BLaER1 treated with 17β-estradiol and CSF1 and Interleukin-3, amounts not matched to agents 10 nM and 100 nM (cell line): ENCODE measurements at regions not wholly inside any gene's neighbourhood (a gene's known extent, or its start where the extent isn't known, plus 50 kb on each side); places are given as distances from the start of the nearest gene placed in this dataset.
"Not testable (repeated sequence)": the region's sequence is repeated elsewhere in the genome, so short reads cannot be mapped to it uniquely, and the experiment has no call there.

ENCODE experiments used
- H3K27ac ChIP-seq, 11 experiments: shearing (Covaris generic); formaldehyde crosslinking; 2 replicates each; pipeline ENCODE4 v1.8.1; 2022
- H3K27me3 ChIP-seq, 11 experiments: shearing (Covaris generic); formaldehyde crosslinking; 2 replicates each; pipeline ENCODE4 v1.8.1; 2022
- H3K36me3 ChIP-seq, 11 experiments: shearing (Covaris generic); formaldehyde crosslinking; 2 replicates each; pipeline ENCODE4 v1.8.1; 2022
- H3K4me1 ChIP-seq, 10 experiments: shearing (Covaris generic); formaldehyde crosslinking; 2 replicates each; pipeline ENCODE4 v1.8.1; 2022
- H3K4me2 ChIP-seq, 11 experiments: shearing (Covaris generic); formaldehyde crosslinking; 2 replicates each; pipeline ENCODE4 v1.8.1; 2022
- H3K4me3 ChIP-seq, 10 experiments: shearing (Covaris generic); formaldehyde crosslinking; 2 replicates each; pipeline ENCODE4 v1.8.1; 2022
- H3K9ac ChIP-seq, 11 experiments: shearing (Covaris generic); formaldehyde crosslinking; 2 replicates each; pipeline ENCODE4 v1.8.1; 2022
- H3K9me3 ChIP-seq, 11 experiments: shearing (Covaris generic); formaldehyde crosslinking; replicated peaks in 1 of 11; 2 replicates each; pipeline ENCODE4 v1.8.1; 2022
- H4K20me1 ChIP-seq, 11 experiments: shearing (Covaris generic); formaldehyde crosslinking; 2 replicates each; pipeline ENCODE4 v1.8.1; 2022
- Cebpa-rat ChIP-seq, 11 experiments: shearing (Covaris generic); IDR thresholded peaks; 2 replicates each; pipeline ENCODE4 v1.8.1; 2022

DNA sequence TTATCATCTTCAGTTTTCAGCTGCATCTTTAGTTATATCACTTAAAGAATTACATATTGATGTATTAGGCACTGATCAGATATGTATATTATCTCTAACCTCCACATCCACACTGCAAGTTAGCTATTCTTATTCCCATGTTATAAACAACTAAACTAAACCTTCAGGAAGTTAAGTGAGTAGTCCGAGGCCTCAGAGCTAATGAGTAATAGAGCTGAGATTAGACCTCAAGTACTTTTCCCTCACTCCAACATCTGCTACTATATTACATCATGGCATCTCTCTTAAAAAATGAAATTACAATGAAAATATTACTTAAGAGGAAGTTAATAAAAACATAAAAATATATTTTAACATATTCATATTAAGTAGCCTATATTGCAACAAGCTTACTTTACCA, 183.6 kb upstream of the MAP2 start:
- 0 out of 22 replicates have a peak, but pooled peaks cover 0 to 3% (median 0%) of the 10 kb centered on the region in 11 experiments for H3K27me3 ChIP-seq
- H4K20me1 ChIP-seq = no peaks in the 10 kb centered on the region
- H3K9me3 ChIP-seq = peaks cover 9 to 22% (median 17%) of the 10 kb centered on the region in 11 experiments; a peak in 18 of 22 replicates
- no peak overlapping the region for H3K4me2 ChIP-seq
- TF ChIP-seq Cebpa-rat (IDR thresholded peaks at IDR 0.05) = no peak
- no peak overlapping the region for H3K9ac ChIP-seq
- no peaks in the 10 kb centered on the region for H3K36me3 ChIP-seq
- H3K27ac ChIP-seq = no peak overlapping the region
- H3K4me3 ChIP-seq = no peak overlapping the region
- H3K4me1 ChIP-seq = no peaks in the 10 kb centered on the region

- no peak overlapping the region for H3K27ac ChIP-seq
- no peaks in the 10 kb centered on the region for H3K9me3 ChIP-seq
- H3K4me1 ChIP-seq = no peaks in the 10 kb centered on the region
- H3K4me3 ChIP-seq = no peak overlapping the region
- no peak overlapping the region for H3K4me2 ChIP-seq
- H3K27me3 ChIP-seq = no peaks in the 10 kb centered on the region
- TF ChIP-seq Cebpa-rat (IDR thresholded peaks at IDR 0.05) = no peak
- H4K20me1 ChIP-seq = no peaks in the 10 kb centered on the region
- no peak overlapping the region for H3K9ac ChIP-seq
- no peaks in the 10 kb centered on the region for H3K36me3 ChIP-seq
Measured at GRCh38 chr2:209253544-209253943, 170.3 kb upstream of the MAP2 start.

DNA sequence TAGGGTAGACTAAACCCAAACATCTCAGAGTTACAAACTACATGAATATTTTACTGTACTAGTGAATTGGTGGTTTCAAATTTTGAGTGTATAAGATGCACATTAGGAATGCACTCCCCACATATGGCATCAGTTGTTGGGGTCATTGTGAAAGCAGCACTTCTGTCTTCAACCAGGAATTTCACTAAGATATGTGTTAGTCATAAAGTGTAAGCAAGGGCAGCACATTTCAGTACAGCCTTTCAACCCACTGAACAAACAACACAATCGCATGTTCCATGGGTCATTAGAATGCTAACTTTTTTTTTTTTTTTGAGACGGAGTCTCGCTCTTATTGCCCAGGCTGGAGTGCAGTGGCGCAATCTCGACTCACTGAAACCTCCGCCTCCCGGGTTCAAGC, 164.1 kb upstream of the MAP2 start:
- no peak overlapping the region for H3K9ac ChIP-seq
- H4K20me1 ChIP-seq = no peaks in the 10 kb centered on the region
- H3K4me2 ChIP-seq = no peak overlapping the region
- H3K27me3 ChIP-seq = no peaks in the 10 kb centered on the region
- no peak overlapping the region for H3K27ac ChIP-seq
- H3K4me1 ChIP-seq = no peaks in the 10 kb centered on the region
- no peak for TF ChIP-seq Cebpa-rat (IDR thresholded peaks at IDR 0.05)
- no peaks in the 10 kb centered on the region for H3K36me3 ChIP-seq
- no peak overlapping the region for H3K4me3 ChIP-seq
- no peaks in the 10 kb centered on the region for H3K9me3 ChIP-seq

DNA sequence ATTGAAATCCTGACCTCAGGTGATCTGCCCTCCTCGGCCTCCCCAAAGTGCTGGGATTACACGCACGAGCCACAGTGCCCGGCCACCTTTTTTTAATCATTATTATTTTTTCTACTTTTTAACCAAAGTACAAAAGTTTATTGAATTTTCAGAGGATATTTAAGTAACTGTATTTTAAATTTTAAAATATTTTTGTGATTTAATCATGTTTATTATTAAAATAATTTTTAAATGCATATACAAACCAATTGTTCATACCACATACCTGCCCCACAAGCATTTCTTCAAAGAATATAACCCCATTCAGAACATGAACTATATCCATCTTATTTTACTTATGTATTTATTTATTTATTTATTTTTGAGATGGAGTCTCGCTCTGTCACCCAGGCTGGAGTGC, 163.6 kb upstream of the MAP2 start:
- Histone ChIP-seq H3K9me3 (no peaks in the 10 kb centered on the region), H3K27ac (no peak overlapping the region), H3K27me3 (no peaks in the 10 kb centered on the region), H3K9ac (no peak overlapping the region), H3K4me2 (no peak overlapping the region), H4K20me1 (no peaks in the 10 kb centered on the region), H3K4me3 (no peak overlapping the region), H3K36me3 (no peaks in the 10 kb centered on the region), H3K4me1 (no peaks in the 10 kb centered on the region)
- TF ChIP-seq Cebpa-rat (IDR thresholded peaks at IDR 0.05) = no peak

DNA sequence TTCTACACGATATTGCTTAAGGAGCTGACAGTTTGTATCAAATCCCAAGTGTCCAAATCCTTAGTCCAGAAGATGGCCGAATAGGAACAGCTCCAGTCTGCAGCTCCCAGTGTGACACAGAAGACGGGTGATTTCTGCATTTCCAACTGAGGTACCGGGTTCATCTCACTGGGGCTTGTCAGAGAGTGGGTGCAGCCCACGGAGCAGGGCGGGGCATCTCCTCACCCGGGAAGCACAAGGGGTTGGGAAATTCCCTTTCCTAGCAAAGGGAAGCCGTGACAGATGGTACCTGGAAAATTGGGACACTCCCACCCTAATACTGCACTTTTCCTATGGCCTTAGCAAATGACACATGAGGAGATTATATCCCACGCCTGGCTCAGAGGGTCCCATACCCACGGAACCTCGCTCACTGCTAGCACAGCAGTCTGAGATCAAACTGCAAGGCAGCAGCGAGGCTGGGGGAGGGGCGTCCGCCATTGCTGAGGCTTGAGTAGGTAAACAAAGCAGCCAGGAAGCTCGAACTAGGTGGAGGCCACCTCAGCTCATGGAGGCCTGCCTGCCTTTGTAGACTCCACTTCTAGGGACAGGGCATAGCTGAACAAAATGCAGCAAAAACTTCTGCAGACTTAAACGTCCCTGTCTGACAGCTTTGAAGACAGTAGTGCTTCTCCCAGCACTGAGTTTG, 162.3 kb upstream of the MAP2 start:
- H3K27me3 ChIP-seq, H3K4me3 ChIP-seq, H3K36me3 ChIP-seq, H3K9me3 ChIP-seq, H3K4me1 ChIP-seq, H3K27ac ChIP-seq, H4K20me1 ChIP-seq, H3K9ac ChIP-seq, H3K4me2 ChIP-seq: not testable (repeated sequence)

DNA sequence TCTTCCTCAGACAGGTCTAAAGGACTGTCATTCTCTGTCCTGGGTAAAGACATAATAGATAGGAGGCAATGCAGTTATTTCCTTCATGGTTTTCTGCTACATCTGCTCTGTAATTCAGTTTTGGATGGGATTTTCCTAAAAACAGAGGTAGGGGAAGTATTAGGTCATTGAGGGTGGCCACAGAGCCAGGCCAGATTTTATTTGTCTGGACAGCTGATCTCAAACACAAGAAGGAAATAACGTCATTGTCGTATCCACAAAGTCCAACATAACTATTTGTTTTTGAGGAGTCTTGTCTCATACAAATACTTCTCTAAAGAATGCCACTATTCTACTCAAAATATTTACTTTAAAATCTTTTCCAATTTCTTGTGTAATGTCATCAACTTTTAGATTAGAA, 154.8 kb upstream of the MAP2 start:
- Histone ChIP-seq H3K9ac (no peak overlapping the region), H3K4me2 (no peak overlapping the region), H3K4me3 (no peak overlapping the region), H3K36me3 (no peaks in the 10 kb centered on the region), H4K20me1 (no peaks in the 10 kb centered on the region), H3K27me3 (no peaks in the 10 kb centered on the region), H3K4me1 (no peaks in the 10 kb centered on the region), H3K27ac (no peak overlapping the region), H3K9me3 (no peaks in the 10 kb centered on the region)
- no peak for TF ChIP-seq Cebpa-rat (IDR thresholded peaks at IDR 0.05)

DNA sequence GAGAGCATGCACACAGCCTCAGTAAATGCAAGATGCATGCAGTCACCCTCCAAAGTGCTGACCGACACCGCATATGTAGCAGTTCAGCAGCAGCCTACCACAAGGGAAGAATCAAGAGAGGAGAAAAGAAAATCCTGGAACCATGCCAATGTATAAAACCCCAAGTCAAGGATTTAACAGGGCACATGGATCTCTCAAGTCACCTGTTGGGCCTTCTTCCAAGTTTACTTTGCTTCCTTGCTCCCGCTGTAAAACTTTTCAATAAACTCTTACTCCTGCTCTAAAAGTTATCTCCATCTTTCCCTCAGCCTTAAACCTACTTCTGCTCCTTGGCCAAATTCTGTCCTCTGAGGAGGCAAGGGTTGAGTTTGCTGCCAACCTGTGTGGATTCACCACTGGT, 147.8 kb upstream of the MAP2 start:
- no peak for TF ChIP-seq Cebpa-rat (IDR thresholded peaks at IDR 0.05)
- Histone ChIP-seq H3K9ac (no peak overlapping the region), H3K9me3 (no peaks in the 10 kb centered on the region), H3K36me3 (no peaks in the 10 kb centered on the region), H3K4me1 (no peaks in the 10 kb centered on the region), H3K27me3 (no peaks in the 10 kb centered on the region), H4K20me1 (no peaks in the 10 kb centered on the region), H3K4me3 (no peak overlapping the region), H3K4me2 (no peak overlapping the region), H3K27ac (no peak overlapping the region)

GRCh38 chr2:209277444-209277843, 146.4 kb upstream of the MAP2 start:
- TF ChIP-seq Cebpa-rat (IDR thresholded peaks at IDR 0.05) = no peak
- Histone ChIP-seq H3K9ac (no peak overlapping the region), H3K9me3 (no peaks in the 10 kb centered on the region), H4K20me1 (no peaks in the 10 kb centered on the region), H3K36me3 (no peaks in the 10 kb centered on the region), H3K27ac (no peak overlapping the region), H3K4me1 (no peaks in the 10 kb centered on the region), H3K4me2 (no peak overlapping the region), H3K4me3 (no peak overlapping the region), H3K27me3 (no peaks in the 10 kb centered on the region)

DNA sequence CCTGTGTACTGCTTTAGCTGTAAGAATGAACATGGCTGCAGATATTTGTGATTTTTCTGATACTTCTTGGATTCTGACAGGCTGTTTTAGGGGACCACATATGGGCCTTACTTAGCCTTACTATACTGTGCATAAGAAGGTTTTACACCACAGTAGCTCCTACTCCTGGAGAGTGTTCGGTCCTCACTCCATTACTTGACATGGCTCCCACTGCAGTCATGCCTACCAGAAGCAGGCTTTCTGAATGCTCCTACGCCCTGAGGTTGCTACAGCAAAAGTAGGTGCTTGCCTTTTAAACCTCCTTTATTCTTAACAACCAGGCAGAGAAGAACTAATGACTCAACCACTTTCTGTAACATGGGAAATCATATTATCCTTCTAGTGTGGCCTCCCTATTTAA, 125.2 kb upstream of the MAP2 start:
- H3K4me3 ChIP-seq = no peak overlapping the region
- H3K4me2 ChIP-seq = no peak overlapping the region
- H3K4me1 ChIP-seq = no peaks in the 10 kb centered on the region
- no peak for TF ChIP-seq Cebpa-rat (IDR thresholded peaks at IDR 0.05)
- no peaks in the 10 kb centered on the region for H3K27me3 ChIP-seq
- no peaks in the 10 kb centered on the region for H4K20me1 ChIP-seq
- no peak overlapping the region for H3K9ac ChIP-seq
- H3K27ac ChIP-seq = no peak overlapping the region
- H3K36me3 ChIP-seq = no peaks in the 10 kb centered on the region
- no peaks in the 10 kb centered on the region for H3K9me3 ChIP-seq

DNA sequence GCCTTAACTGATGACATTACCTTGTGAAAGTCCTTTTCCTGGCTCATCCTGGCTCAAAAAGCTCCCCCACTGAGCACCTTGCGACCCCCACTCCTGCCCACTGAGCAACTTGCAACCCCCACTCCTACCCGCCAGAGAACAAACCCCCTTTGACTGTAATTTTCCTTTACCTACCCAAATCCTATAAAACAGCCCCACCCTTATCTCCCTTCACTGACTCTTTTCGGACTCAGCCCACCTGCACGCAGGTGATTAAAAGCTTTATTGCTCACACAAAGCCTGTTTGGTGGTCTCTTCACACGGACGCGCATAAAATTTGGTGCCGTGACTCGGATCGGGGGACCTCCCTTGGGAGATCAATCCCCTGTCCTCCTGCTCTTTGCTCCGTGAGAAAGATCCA, 124.4 kb upstream of the MAP2 start:
- H3K9me3 ChIP-seq, H3K36me3 ChIP-seq, H4K20me1 ChIP-seq, H3K27me3 ChIP-seq, H3K4me3 ChIP-seq, H3K27ac ChIP-seq, H3K9ac ChIP-seq, H3K4me2 ChIP-seq, H3K4me1 ChIP-seq: not testable (repeated sequence)

DNA sequence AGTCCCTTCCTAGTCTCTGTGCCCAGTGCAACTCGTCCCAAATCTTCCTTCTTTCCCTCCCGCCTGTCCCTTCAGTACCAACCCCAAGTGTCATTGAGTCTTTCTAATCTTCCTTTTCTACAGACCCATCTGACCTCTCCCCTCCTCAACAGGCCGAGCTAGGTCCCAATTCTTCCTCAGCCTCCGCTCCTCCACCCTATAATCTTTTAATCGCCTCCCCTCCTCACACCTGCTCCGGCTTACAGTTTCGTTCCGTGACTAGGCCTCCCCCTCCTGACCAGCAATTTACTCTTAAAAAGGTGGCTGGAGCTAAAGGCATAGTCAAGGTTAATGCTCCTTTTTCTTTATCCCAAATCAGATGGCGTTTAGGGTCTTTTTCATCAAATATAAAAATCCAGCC, 123.1 kb upstream of the MAP2 start:
- not testable (repeated sequence) for H3K27me3 ChIP-seq, H3K9ac ChIP-seq, H3K36me3 ChIP-seq, H4K20me1 ChIP-seq, H3K4me2 ChIP-seq, H3K4me3 ChIP-seq, H3K9me3 ChIP-seq, H3K27ac ChIP-seq, H3K4me1 ChIP-seq
